ENCODE measurements at regions not wholly inside any gene's neighbourhood (a gene's known extent, or its start where the extent isn't known, plus 50 kb on each side); places are given as distances from the start of the nearest gene placed in this dataset.

GRCh38 chr13:61700620-61701019, 285.0 kb upstream of the PCDH20 start:
- no CpG with 5 or more reads among the region's 2 CpGs for WGBS, 2 experiments (ENCODE audit: extremely low coverage in 2 of 2, insufficient read length in 1 of 2)
- H3K9me1 ChIP-seq (ENCODE audit: insufficient read depth, low read length), result no peaks in the 10 kb centered on the region
- no TSS peak for BruUV-seq (replicated peaks)

More at GRCh38 chr13:61700620-61701019, 285.0 kb upstream of the PCDH20 start:
- no peaks in the 10 kb centered on the region for H3K27me3 ChIP-seq (ENCODE audit: control insufficient read depth, insufficient read depth, low read length)
- intact Hi-C loops (cut with micrococcal nuclease), result no loop called here
- no peak overlapping the region for H4K5ac ChIP-seq (ENCODE audit: low read depth, low read length)
- no peaks in the 10 kb centered on the region for H3K4me1 ChIP-seq (ENCODE audit: control insufficient read depth, insufficient read depth, low read length)
- H4K8ac ChIP-seq (ENCODE audit: low read depth in 2 of 2, low read length in 2 of 2), result no peak overlapping the region
- H2BK5ac ChIP-seq (ENCODE audit: low read depth, low read length, poor library complexity, severe bottlenecking), result no peak overlapping the region
- H3K4me2 ChIP-seq (ENCODE audit: low read depth, low read length), result no peak overlapping the region
- no peak overlapping the region for H3K56ac ChIP-seq (ENCODE audit: extremely low read depth, insufficient read depth, low read length)
- no peak overlapping the region for H4K91ac ChIP-seq (ENCODE audit: insufficient read depth, low read depth, low read length)
- H3K9me3 ChIP-seq (ENCODE audit: control insufficient read depth, insufficient read depth, low read length), result peaks cover 11% of the 10 kb centered on the region
- TF ChIP-seq MXI1 (IDR thresholded peaks at IDR 0.05; ENCODE audit: borderline replicate concordance, low read depth, low read length), result no peak
- no peak for TF ChIP-seq RCOR1 (IDR thresholded peaks at IDR 0.05; ENCODE audit: insufficient replicate concordance, low read length)
- TF ChIP-seq NFE2L2 (IDR thresholded peaks at IDR 0.05; ENCODE audit: low read depth, low read length), result no peak
- TF ChIP-seq RFX5 (IDR thresholded peaks at IDR 0.05; ENCODE audit: low read depth, low read length), result no peak
- TF ChIP-seq CEBPB (IDR thresholded peaks at IDR 0.05; ENCODE audit: low read depth, low read length), result no peak
- TF ChIP-seq, protein P1, sequence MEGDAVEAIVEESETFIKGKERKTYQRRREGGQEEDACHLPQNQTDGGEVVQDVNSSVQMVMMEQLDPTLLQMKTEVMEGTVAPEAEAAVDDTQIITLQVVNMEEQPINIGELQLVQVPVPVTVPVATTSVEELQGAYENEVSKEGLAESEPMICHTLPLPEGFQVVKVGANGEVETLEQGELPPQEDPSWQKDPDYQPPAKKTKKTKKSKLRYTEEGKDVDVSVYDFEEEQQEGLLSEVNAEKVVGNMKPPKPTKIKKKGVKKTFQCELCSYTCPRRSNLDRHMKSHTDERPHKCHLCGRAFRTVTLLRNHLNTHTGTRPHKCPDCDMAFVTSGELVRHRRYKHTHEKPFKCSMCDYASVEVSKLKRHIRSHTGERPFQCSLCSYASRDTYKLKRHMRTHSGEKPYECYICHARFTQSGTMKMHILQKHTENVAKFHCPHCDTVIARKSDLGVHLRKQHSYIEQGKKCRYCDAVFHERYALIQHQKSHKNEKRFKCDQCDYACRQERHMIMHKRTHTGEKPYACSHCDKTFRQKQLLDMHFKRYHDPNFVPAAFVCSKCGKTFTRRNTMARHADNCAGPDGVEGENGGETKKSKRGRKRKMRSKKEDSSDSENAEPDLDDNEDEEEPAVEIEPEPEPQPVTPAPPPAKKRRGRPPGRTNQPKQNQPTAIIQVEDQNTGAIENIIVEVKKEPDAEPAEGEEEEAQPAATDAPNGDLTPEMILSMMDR (conservative IDR thresholded peaks at IDR 0.05; ENCODE audit: low read depth, low read length), result no peak
- no peak for TF ChIP-seq SMC3 (IDR thresholded peaks at IDR 0.05; ENCODE audit: low read depth, low read length)
- no peak for TF ChIP-seq POLR2A (IDR thresholded peaks at IDR 0.05; ENCODE audit: low read depth, low read length)
- no peak for TF ChIP-seq MAFK (IDR thresholded peaks at IDR 0.05; ENCODE audit: low read depth, low read length)
- H2AK9ac ChIP-seq (replicated peaks; ENCODE audit: low read depth, low read length, poor library complexity), result no peak overlapping the region
- no peaks in the 10 kb centered on the region for H3K79me1 ChIP-seq (ENCODE audit: low read depth in 1 of 2, low read length in 2 of 2)
- H2BK120ac ChIP-seq (ENCODE audit: low read depth, low read length), result no peak overlapping the region
- no peaks in the 10 kb centered on the region for H3K36me3 ChIP-seq (ENCODE audit: control insufficient read depth, insufficient read depth, low read length)
- DNase-seq, result no peak
- H3K27ac ChIP-seq (ENCODE audit: insufficient read depth, low read length), result no peak overlapping the region
- ChIA-PET CTCF (interaction anchor here (0.5 kb wide), 1 partner anchor 113 kb away, joined by 4 read pairs; no protein-coding TSS in a partner anchor), POLR2A (ENCODE audit: unreplicated experiment) (no interaction called here)
- H2AFZ ChIP-seq (replicated peaks; ENCODE audit: low read length, poor library complexity), result no peak overlapping the region
- H3K18ac ChIP-seq (ENCODE audit: low read depth, low read length), result no peak overlapping the region
- ATAC-seq (ENCODE audit: low read depth), result no peak
- H3K23ac ChIP-seq (ENCODE audit: low read depth, low read length), result no peak overlapping the region
- dilution Hi-C loops (cut with HindIII; ENCODE audit: low sequenced_read_pairs, unreplicated experiment), result no loop called here
- H3K9ac ChIP-seq (ENCODE audit: low read depth, low read length), result no peak overlapping the region
- in situ Hi-C loops (cut with MboI; ENCODE audit: low sequenced_read_pairs), result no loop called here
- no peak overlapping the region for H2BK20ac ChIP-seq (ENCODE audit: low read depth, low read length)
- no peak overlapping the region for H3K4ac ChIP-seq (ENCODE audit: low read depth, low read length)
- H2AK5ac ChIP-seq (ENCODE audit: low read depth, low read length), result no peak overlapping the region
- no peak overlapping the region for H3K4me3 ChIP-seq (ENCODE audit: insufficient read depth, low read depth, low read length)
- no peak overlapping the region for H3K14ac ChIP-seq (replicated peaks; ENCODE audit: low read depth, low read length)
- no peaks in the 10 kb centered on the region for H4K20me1 ChIP-seq (ENCODE audit: insufficient read depth, low read length)
- no peak overlapping the region for H2BK15ac ChIP-seq (ENCODE audit: low read depth, low read length)
